ENCODE measurements at regions not wholly inside any gene's neighbourhood (a gene's known extent, or its start where the extent isn't known, plus 50 kb on each side); places are given as distances from the start of the nearest gene placed in this dataset.

GRCh38 chr5:56632939-56633338 is 182.4 kb upstream of the MAP3K1 start:
- no peak for TF ChIP-seq CTCF (optimal IDR thresholded peaks at IDR 0.05 in 1 of 3, IDR thresholded peaks at IDR 0.05 in 1 of 3, conservative IDR thresholded peaks at IDR 0.05 in 1 of 3; ENCODE audit: extremely low read depth in 1 of 3, insufficient read depth in 2 of 3, low read length in 3 of 3)
- TF ChIP-seq EZH2 (IDR thresholded peaks at IDR 0.05; ENCODE audit: low read length): no peak
